ENCODE measurements at regions not wholly inside any gene's neighbourhood (a gene's known extent, or its start where the extent isn't known, plus 50 kb on each side); places are given as distances from the start of the nearest gene placed in this dataset.

DNA sequence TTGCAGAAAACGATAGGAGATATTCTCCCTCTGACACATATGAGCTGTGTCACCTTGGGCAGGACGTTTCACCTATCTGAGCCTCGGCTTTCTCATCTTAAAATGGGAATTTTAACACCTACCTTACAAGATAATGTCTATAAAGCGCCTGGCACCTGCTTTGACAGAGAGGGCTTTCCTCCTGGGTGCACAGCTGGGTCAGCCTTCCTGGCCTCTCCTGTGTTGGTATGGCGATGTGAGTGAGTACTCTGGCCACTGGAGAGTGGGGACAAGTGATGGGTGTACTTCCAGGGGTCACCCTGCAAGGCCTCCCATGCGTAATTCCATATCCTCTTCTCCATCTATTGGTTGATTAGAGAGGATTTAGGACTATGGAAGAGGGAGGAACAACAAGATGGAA lies 113.1 kb upstream of the SMIM23 start:
- TF ChIP-seq, protein P1, sequence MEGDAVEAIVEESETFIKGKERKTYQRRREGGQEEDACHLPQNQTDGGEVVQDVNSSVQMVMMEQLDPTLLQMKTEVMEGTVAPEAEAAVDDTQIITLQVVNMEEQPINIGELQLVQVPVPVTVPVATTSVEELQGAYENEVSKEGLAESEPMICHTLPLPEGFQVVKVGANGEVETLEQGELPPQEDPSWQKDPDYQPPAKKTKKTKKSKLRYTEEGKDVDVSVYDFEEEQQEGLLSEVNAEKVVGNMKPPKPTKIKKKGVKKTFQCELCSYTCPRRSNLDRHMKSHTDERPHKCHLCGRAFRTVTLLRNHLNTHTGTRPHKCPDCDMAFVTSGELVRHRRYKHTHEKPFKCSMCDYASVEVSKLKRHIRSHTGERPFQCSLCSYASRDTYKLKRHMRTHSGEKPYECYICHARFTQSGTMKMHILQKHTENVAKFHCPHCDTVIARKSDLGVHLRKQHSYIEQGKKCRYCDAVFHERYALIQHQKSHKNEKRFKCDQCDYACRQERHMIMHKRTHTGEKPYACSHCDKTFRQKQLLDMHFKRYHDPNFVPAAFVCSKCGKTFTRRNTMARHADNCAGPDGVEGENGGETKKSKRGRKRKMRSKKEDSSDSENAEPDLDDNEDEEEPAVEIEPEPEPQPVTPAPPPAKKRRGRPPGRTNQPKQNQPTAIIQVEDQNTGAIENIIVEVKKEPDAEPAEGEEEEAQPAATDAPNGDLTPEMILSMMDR (IDR thresholded peaks at IDR 0.05; ENCODE audit: unreplicated experiment) = no peak
- H3K27me3 Mint-ChIP-seq = peaks cover 17% of the 10 kb centered on the region
- H3K27ac Mint-ChIP-seq = no peak overlapping the region
- DNase-seq (ENCODE audit: low spot score, unreplicated experiment) = no peak
- H3K4me1 Mint-ChIP-seq (ENCODE audit: low read depth) = peaks cover 12% of the 10 kb centered on the region
- no peaks in the 10 kb centered on the region for H3K36me3 Mint-ChIP-seq (ENCODE audit: insufficient read depth)
- H3K9me3 Mint-ChIP-seq (ENCODE audit: low read depth) = peaks cover 5% of the 10 kb centered on the region
- no peak overlapping the region for H3K4me3 Mint-ChIP-seq (ENCODE audit: low read depth)

DNA sequence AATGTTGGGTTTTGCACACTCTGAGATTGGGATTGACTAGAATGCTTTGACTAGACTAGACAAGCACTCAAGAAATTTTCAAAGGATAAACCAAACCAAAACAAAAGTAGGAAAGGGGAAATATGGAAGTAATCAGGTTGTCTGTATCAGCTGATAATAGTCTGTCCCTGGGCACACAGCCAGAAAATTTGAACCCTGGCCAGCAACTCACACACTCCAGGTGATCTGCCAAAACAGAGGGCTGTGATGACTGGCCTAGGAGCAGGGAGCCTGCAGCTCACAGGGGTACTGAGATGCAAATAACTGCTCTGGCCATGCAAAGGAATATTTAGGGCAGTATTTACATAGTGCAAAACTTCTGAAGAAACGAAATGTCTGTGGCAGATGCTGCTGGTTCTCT lies 112.3 kb upstream of the SMIM23 start:
- Mint-ChIP-seq H3K9me3 (ENCODE audit: low read depth) (peaks cover 5% of the 10 kb centered on the region), H3K27me3 (peaks cover 17% of the 10 kb centered on the region), H3K36me3 (ENCODE audit: insufficient read depth) (no peaks in the 10 kb centered on the region), H3K4me1 (ENCODE audit: low read depth) (peaks cover 12% of the 10 kb centered on the region), H3K4me3 (ENCODE audit: low read depth) (no peak overlapping the region), H3K27ac (no peak overlapping the region)
- TF ChIP-seq, protein P1 (IDR thresholded peaks at IDR 0.05; ENCODE audit: unreplicated experiment) = no peak
- no peak for DNase-seq (ENCODE audit: low spot score, unreplicated experiment)

DNA sequence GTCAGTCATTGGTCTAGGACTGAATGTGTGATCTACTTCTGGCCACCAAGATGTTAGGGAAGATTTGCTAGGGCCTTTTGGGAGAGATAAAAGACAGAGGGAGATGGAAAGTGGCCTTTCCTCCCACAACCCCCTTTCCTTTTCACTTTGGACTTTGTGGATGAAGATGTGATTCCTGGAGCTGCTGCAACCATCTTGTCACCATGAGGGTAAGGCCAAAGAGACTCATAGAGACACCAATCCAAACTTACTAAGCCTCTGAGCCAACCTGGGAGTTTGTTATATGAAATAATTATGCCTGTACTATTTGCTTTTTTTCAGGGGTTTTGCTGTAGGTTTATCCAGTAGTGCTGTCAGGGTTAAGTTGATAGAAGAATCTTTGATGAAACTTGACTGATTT lies 111.8 kb upstream of the SMIM23 start:
- no peak for DNase-seq (ENCODE audit: low spot score, unreplicated experiment)
- Mint-ChIP-seq H3K9me3 (ENCODE audit: low read depth) (peaks cover 5% of the 10 kb centered on the region), H3K4me3 (ENCODE audit: low read depth) (no peak overlapping the region), H3K36me3 (ENCODE audit: insufficient read depth) (no peaks in the 10 kb centered on the region), H3K27ac (no peak overlapping the region), H3K27me3 (peaks cover 17% of the 10 kb centered on the region), H3K4me1 (ENCODE audit: low read depth) (peaks cover 12% of the 10 kb centered on the region)
- TF ChIP-seq, protein P1 (IDR thresholded peaks at IDR 0.05; ENCODE audit: unreplicated experiment) = no peak

DNA sequence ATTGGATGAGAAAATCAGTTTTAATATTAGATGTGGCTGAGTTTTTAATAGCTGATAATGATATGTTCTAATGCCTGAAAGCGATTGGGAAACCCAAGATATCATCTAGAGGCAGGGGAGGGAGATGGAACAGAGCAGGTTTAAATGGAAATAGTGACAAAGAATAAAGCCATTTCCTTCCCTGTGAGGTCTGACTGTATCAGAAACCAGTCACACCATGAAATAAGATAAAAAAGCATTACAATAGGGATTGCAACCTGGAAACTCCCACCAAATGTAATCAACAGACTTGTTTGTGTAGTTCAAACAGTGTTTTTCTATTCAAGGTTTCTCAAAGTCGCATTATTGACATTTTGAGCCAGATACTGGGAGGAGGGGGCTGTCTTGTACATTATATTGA lies 110.1 kb upstream of the SMIM23 start:
- TF ChIP-seq, protein P1 (IDR thresholded peaks at IDR 0.05; ENCODE audit: unreplicated experiment) = no peak
- Mint-ChIP-seq H3K36me3 (ENCODE audit: insufficient read depth) (no peaks in the 10 kb centered on the region), H3K27me3 (peaks cover 15% of the 10 kb centered on the region), H3K27ac (no peak overlapping the region), H3K4me1 (ENCODE audit: low read depth) (peaks cover 12% of the 10 kb centered on the region), H3K4me3 (ENCODE audit: low read depth) (no peak overlapping the region), H3K9me3 (ENCODE audit: low read depth) (peaks cover 5% of the 10 kb centered on the region)
- no peak for DNase-seq (ENCODE audit: low spot score, unreplicated experiment)

DNA sequence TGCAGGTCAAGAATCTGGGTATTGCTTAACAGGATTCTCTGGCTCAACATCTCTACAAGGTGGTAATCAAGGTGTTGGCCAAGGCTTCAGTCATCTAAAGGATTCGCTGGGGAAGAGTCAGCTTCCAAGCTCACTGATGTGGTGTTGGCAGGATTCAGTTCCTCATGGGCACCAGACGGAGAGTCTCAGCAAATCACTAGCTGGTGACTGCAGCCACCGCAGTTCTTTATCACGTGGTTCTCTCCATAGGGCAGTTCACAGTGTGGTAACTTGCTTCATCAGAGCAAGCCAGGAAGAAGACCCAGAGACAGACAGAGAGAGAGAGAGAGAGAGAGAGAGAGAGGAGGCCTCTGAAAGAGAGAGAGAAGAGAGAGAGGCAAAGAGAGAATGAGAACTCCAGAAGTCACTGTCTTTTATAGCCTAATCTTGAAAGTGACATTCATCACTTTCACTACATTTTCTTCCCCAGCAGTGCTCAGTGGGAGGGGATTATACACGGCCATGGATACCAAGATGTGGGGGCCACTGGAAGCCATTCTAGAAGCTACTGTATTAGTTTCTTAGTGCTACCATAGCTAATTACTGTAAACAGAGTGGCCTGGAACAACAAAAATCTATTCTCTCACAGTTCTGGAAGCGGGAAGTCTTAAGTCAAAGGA lies 109.2 kb upstream of the SMIM23 start:
- H3K27ac Mint-ChIP-seq = peak overlapping the region; percentile 5
- H3K4me3 Mint-ChIP-seq (ENCODE audit: low read depth) = no peak overlapping the region
- peaks cover 5% of the 10 kb centered on the region for H3K9me3 Mint-ChIP-seq (ENCODE audit: low read depth)
- TF ChIP-seq, protein P1 (IDR thresholded peaks at IDR 0.05; ENCODE audit: unreplicated experiment) = no peak
- peaks cover 16% of the 10 kb centered on the region for H3K27me3 Mint-ChIP-seq
- DNase-seq (ENCODE audit: low spot score, unreplicated experiment) = no peak
- peaks cover 12% of the 10 kb centered on the region for H3K4me1 Mint-ChIP-seq (ENCODE audit: low read depth)
- H3K36me3 Mint-ChIP-seq (ENCODE audit: insufficient read depth) = no peaks in the 10 kb centered on the region
